SIG-M5 treated with dmso at 0.1 percent for 504 hours (cell line): ENCODE measurements at regions not wholly inside any gene's neighbourhood (a gene's known extent, or its start where the extent isn't known, plus 50 kb on each side); places are given as distances from the start of the nearest gene placed in this dataset.

Experiments used
- DNase-seq: peaks from one replicate; lab custom pipeline; 2025; ENCODE audit not compliant: unreplicated experiment; lab: John Stamatoyannopoulos, UW

- DNase-seq = no peak
Observed at GRCh38 chr5:18985171-18985758, 1002.7 kb downstream of the CDH18 start.

- no peak for DNase-seq
Observed at GRCh38 chr5:18987101-18987500, 1000.9 kb downstream of the CDH18 start.

GRCh38 chr5:18990852-18991251 is 997.1 kb downstream of the CDH18 start:
- no peak for DNase-seq

GRCh38 chr5:18992264-18992663 is 995.7 kb downstream of the CDH18 start:
- DNase-seq = no peak

GRCh38 chr5:18999478-18999877 is 988.5 kb downstream of the CDH18 start:
- no peak for DNase-seq

- DNase-seq = no peak
Observed at GRCh38 chr5:19001054-19001453, 986.9 kb downstream of the CDH18 start.

GRCh38 chr5:19001539-19001938 is 986.5 kb downstream of the CDH18 start:
- no peak for DNase-seq

GRCh38 chr5:19002111-19002510 is 985.9 kb downstream of the CDH18 start:
- DNase-seq = no peak

- DNase-seq = no peak
Observed at GRCh38 chr5:19018822-19019221, 969.2 kb downstream of the CDH18 start.

- DNase-seq = no peak
Observed at GRCh38 chr5:19031491-19031890, 956.5 kb downstream of the CDH18 start.

GRCh38 chr5:19035816-19036215 is 952.2 kb downstream of the CDH18 start:
- DNase-seq = no peak

- DNase-seq = no peak
Observed at GRCh38 chr5:19042106-19042505, 945.9 kb downstream of the CDH18 start.

- DNase-seq = no peak
Observed at GRCh38 chr5:19044311-19044710, 943.7 kb downstream of the CDH18 start.

GRCh38 chr5:19044931-19045695 is 942.9 kb downstream of the CDH18 start:
- no peak for DNase-seq

GRCh38 chr5:19047277-19047676 is 940.7 kb downstream of the CDH18 start:
- no peak for DNase-seq

GRCh38 chr5:19048726-19049125 is 939.3 kb downstream of the CDH18 start:
- no peak for DNase-seq

- DNase-seq = no peak
Observed at GRCh38 chr5:19058216-19058615, 929.8 kb downstream of the CDH18 start.

- no peak for DNase-seq
Observed at GRCh38 chr5:19064094-19064493, 923.9 kb downstream of the CDH18 start.

- DNase-seq = no peak
Observed at GRCh38 chr5:19067741-19068140, 920.3 kb downstream of the CDH18 start.

GRCh38 chr5:19098434-19098833 is 889.6 kb downstream of the CDH18 start:
- no peak for DNase-seq

GRCh38 chr5:19099195-19099594 is 888.8 kb downstream of the CDH18 start:
- DNase-seq = no peak

GRCh38 chr5:19104948-19105347 is 883.1 kb downstream of the CDH18 start:
- DNase-seq = no peak

GRCh38 chr5:19122923-19123322 is 865.1 kb downstream of the CDH18 start:
- no peak for DNase-seq
